ENCODE measurements at regions not wholly inside any gene's neighbourhood (a gene's known extent, or its start where the extent isn't known, plus 50 kb on each side); places are given as distances from the start of the nearest gene placed in this dataset.
"Not testable (repeated sequence)": the region's sequence is repeated elsewhere in the genome, so short reads cannot be mapped to it uniquely, and the experiment has no call there.

DNA sequence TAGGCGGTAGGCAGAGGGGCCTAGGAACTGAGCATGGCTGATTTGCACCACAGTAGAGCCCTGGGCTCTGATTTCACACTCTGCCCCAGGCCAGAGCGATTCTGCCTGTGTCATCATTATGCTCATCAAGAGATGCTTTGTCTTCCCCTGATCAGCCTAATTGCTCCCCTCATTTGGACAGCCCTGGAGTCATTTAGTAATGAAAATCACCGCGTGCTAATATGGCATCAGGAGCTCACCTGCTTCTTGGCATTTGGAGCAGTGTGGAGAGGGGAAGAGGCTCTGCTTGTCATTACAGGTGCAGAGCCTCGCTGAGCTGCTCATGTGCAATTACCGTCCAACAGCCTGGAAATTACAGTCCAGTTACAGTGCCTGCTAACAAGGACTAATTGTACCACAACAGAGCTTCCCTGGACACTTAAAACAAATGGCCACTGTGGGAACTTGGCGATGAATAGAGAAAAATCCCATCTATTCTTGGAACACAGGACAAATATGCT lies 157.1 kb upstream of the WSCD1 start:
- Mint-ChIP-seq H3K4me3 (no peak overlapping the region), H3K36me3 (no peaks in the 10 kb centered on the region), H3K27ac (no peak overlapping the region), H3K9me3 (ENCODE audit: low read depth) (no peaks in the 10 kb centered on the region), H3K27me3 (peaks cover 2% of the 10 kb centered on the region), H3K4me1 (ENCODE audit: low read depth) (no peaks in the 10 kb centered on the region)

DNA sequence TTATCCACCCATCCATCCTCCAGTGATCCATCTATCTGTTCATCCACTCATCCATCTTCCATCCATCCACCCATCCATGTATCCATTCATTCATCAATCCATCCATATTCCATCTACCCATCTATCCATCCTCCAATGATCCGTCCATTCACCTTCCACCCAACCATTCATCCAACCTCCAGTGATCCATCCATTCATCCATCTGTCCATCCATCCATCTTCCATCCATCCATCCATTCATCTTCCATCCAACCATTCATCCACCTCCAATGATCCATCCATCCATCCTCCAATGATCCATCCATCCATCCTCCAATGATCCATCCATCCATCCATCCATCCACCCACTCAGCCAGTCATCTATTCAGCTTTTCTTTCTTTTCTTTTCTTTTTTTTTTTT lies 156.5 kb upstream of the WSCD1 start:
- Mint-ChIP-seq H3K4me3 (no peak overlapping the region), H3K27ac (no peak overlapping the region), H3K4me1 (ENCODE audit: low read depth) (no peaks in the 10 kb centered on the region), H3K36me3 (no peaks in the 10 kb centered on the region), H3K9me3 (ENCODE audit: low read depth) (no peaks in the 10 kb centered on the region), H3K27me3 (peaks cover 2% of the 10 kb centered on the region)

DNA sequence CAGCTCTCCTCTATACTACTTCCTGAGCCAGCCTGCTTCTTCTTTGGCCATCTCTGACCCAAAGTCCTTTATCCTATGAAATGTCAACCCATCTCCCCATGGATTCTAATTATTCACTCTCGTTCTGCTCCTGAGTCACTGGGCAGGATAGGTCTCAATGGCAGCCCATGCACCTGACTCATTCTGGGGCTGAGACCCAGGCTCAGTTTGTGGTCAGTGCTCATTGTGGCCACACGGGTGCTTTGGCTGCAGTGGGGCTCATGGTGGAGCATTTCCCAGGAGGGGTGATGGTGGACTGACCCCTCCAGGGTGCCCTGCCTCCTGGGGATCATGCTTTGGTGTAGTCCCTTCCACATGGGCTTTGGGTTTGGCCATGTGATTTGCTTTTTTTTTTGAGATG lies 154.8 kb upstream of the WSCD1 start:
- H3K4me3 Mint-ChIP-seq: no peak overlapping the region
- no peaks in the 10 kb centered on the region for H3K36me3 Mint-ChIP-seq
- H3K27me3 Mint-ChIP-seq: peaks cover 5% of the 10 kb centered on the region
- H3K27ac Mint-ChIP-seq: no peak overlapping the region
- H3K9me3 Mint-ChIP-seq (ENCODE audit: low read depth): no peaks in the 10 kb centered on the region
- H3K4me1 Mint-ChIP-seq (ENCODE audit: low read depth): no peaks in the 10 kb centered on the region

DNA sequence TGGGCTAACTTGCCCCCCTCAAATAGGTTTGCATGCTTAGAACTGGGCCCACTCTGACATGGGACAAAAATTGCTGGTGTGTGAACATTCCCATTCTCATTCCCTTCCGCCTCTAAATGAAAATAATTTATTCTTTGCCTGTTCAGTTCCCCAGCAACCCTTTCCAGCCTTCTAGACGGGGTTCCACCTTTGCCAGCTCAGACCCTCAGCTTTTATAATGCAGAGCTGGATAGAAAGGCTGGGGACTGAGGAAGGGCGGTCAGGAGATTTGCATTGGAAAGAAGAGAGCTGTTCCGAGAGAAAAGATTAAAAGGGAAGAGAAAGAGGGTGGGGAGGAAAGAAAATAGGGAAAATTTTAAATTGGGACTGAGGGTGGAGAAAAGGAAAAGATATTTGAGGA lies 151.1 kb upstream of the WSCD1 start:
- H3K36me3 Mint-ChIP-seq: no peaks in the 10 kb centered on the region
- H3K27ac Mint-ChIP-seq: no peak overlapping the region
- H3K9me3 Mint-ChIP-seq (ENCODE audit: low read depth): no peaks in the 10 kb centered on the region
- no peaks in the 10 kb centered on the region for H3K4me1 Mint-ChIP-seq (ENCODE audit: low read depth)
- H3K27me3 Mint-ChIP-seq: peaks cover 6% of the 10 kb centered on the region
- H3K4me3 Mint-ChIP-seq: no peak overlapping the region

DNA sequence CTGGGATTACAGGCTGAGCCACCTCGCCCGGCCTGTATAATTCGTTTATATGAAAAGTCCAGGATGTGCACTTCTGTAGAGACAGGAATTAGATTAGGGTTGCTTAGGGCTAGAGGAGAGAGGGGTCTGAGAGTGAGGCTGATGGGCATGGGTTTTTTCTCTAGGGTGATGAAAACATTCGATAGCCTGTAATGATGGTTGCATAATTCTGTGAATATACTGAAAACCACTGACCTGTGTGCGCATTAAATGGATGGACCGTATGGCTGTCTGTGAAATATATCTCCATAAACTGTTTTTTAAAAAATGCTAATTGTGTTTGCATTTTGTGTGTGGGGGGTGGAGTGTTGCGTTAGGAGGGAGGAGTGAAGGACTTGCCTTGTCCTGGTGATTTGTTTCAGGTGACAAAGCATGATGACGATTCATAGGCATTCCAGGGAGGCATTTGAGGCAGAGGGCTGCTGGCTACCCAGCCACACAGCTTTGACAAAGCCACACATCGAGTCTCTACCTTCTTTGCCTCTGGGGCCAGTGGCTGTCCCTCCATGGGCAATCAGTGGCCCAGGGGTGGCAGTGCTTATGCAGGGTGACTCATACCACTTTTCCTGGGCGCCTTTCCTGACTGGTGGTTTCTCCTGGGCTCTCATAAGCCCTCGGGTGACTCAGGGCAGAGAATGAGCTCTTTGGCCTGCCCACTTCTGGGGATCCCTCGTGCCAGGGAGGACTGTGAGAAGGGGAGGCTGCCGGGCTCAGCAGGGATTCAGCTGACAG lies 148.5 kb upstream of the WSCD1 start:
- Mint-ChIP-seq H3K4me1 (ENCODE audit: low read depth) (no peaks in the 10 kb centered on the region), H3K36me3 (no peaks in the 10 kb centered on the region), H3K4me3 (no peak overlapping the region), H3K27ac (no peak overlapping the region), H3K9me3 (ENCODE audit: low read depth) (no peaks in the 10 kb centered on the region), H3K27me3 (peaks cover 8% of the 10 kb centered on the region)

DNA sequence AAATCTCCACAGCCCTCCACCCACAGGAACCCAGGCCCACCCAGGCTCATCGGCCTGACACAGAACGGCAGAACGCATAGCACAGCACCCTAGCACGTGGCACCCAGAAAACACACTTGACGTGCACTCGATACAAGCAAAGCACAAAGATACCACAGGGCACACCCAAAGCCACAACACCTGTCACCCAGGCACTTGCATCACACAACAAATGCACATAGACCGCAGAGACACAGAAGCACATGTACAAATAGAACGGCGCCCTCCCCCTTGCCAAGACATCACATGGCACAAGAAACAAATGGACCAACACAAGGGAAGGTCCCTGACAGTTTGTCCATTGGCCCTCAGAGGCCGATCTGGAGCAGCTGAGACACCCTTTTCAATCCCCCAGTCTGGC lies 147.7 kb upstream of the WSCD1 start:
- Mint-ChIP-seq H3K4me3 (no peak overlapping the region), H3K27ac (no peak overlapping the region), H3K4me1 (ENCODE audit: low read depth) (no peaks in the 10 kb centered on the region), H3K9me3 (ENCODE audit: low read depth) (no peaks in the 10 kb centered on the region), H3K27me3 (peaks cover 8% of the 10 kb centered on the region), H3K36me3 (no peaks in the 10 kb centered on the region)

DNA sequence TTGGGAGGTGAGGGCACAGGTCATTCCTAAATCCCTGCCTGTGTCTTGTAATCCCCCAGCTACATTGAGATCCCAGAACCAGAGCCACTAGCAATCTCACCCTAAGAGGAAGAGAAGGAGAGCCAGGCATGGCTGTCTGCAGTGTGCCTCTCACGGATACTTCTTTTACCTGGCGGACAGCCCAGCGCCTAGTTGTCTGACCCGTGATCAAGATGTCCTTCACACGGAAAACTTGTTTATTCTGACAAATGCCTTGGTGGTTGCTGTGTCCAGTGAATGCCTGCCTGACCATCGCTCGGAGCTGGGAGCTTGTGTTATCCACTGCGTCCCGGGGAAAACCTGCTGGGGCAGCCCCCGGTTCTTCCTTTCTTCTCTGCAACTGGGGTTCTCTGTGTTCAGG lies 140.5 kb upstream of the WSCD1 start:
- Mint-ChIP-seq H3K4me3 (no peak overlapping the region), H3K4me1 (ENCODE audit: low read depth) (no peaks in the 10 kb centered on the region)

DNA sequence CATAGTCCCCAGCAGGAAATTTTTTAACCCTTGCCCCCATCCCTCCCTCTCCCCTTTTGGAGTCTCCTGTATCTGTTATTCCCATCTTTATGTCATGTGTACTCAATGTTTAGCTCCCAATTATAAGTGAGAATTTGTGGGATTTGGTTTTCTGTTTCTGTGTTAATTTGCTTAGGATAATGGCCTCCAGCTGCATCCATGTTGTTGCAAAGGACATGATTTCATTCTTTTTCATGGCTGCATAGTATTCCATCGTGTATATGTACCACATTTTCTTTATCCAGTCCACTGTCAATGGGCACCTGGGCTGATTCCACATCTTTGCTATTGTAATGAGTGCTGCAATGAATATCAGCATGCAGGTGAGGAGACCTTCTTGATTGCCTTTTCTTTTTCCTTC lies 139.6 kb upstream of the WSCD1 start:
- not testable (repeated sequence) for H3K4me3 Mint-ChIP-seq; H3K4me1 Mint-ChIP-seq (ENCODE audit: low read depth); H3K36me3 Mint-ChIP-seq; H3K27me3 Mint-ChIP-seq; H3K27ac Mint-ChIP-seq; H3K9me3 Mint-ChIP-seq (ENCODE audit: low read depth)

More for the DNA sequence above, 140.5 kb upstream of the WSCD1 start:
- H3K27ac Mint-ChIP-seq: no peak overlapping the region
- no peaks in the 10 kb centered on the region for H3K36me3 Mint-ChIP-seq
- peaks cover 8% of the 10 kb centered on the region for H3K27me3 Mint-ChIP-seq
- H3K9me3 Mint-ChIP-seq (ENCODE audit: low read depth): peaks cover 4% of the 10 kb centered on the region

DNA sequence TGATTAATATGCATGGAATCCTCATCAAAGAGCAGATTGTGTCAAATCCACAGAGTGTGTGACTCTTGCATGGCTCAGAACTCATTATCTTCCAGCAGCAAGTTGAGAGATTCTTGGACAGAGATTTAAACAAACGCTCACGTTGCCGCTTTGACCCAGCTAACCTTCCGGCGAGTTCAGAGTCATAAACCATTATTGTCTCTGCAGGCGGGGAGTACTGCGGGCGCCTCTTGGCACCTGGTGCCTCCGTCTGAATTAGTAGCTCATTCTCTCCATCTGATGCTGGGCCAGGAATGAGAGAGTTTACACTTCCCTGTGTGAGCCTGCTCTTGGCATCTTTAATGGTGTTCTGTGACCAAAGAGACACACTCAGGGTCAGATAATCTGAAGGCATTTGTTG lies 138.6 kb upstream of the WSCD1 start:
- Mint-ChIP-seq H3K27me3 (peaks cover 7% of the 10 kb centered on the region), H3K36me3 (no peaks in the 10 kb centered on the region), H3K27ac (no peak overlapping the region), H3K4me1 (ENCODE audit: low read depth) (no peaks in the 10 kb centered on the region), H3K9me3 (ENCODE audit: low read depth) (peaks cover 4% of the 10 kb centered on the region), H3K4me3 (no peak overlapping the region)

DNA sequence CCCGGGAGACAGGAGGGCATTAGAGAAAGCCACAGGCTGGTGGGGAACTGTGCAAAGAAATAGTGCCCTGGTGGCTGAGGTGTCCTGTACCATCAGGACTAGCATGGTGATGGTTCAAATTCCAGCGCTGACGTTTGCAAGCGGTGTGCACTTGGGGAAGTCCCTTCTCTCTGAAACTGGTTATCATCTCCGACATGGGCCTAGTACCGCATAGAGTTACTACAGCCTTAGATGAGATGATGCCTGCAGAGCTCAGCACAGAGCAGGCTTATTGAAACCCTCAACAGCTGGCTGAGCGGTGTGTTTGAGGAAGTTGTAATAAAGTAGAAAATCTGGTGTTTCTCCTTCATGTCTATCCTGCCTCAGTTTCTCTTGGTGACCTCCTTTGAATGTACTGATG lies 136.7 kb upstream of the WSCD1 start:
- Mint-ChIP-seq H3K4me1 (ENCODE audit: low read depth) (no peaks in the 10 kb centered on the region), H3K27me3 (peaks cover 7% of the 10 kb centered on the region), H3K9me3 (ENCODE audit: low read depth) (peaks cover 4% of the 10 kb centered on the region), H3K36me3 (no peaks in the 10 kb centered on the region), H3K27ac (no peak overlapping the region), H3K4me3 (no peak overlapping the region)

DNA sequence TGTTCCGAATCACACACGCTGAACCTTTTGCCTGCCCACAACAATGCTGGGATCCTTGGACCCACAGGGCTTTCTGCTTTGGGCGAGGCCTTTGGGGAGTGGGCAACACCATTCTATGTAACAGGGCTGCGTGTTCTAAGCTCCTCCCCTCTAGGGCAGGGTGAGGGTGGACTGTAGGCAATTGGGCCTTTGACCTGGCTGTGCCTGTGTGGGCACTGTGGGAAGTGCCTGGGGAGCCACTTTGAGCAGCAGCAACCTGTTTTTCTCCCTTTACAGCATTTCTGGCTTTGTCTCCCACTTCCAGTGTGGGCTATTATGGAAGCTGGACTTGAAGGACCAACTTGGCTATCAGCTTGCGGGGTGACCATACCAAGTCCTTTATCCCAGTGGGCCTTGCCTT lies 128.9 kb upstream of the WSCD1 start:
- peaks cover 15% of the 10 kb centered on the region for H3K27me3 Mint-ChIP-seq
- no peaks in the 10 kb centered on the region for H3K4me1 Mint-ChIP-seq (ENCODE audit: low read depth)
- H3K9me3 Mint-ChIP-seq (ENCODE audit: low read depth): no peaks in the 10 kb centered on the region
- H3K36me3 Mint-ChIP-seq: no peaks in the 10 kb centered on the region
- no peak overlapping the region for H3K4me3 Mint-ChIP-seq
- no peak overlapping the region for H3K27ac Mint-ChIP-seq

DNA sequence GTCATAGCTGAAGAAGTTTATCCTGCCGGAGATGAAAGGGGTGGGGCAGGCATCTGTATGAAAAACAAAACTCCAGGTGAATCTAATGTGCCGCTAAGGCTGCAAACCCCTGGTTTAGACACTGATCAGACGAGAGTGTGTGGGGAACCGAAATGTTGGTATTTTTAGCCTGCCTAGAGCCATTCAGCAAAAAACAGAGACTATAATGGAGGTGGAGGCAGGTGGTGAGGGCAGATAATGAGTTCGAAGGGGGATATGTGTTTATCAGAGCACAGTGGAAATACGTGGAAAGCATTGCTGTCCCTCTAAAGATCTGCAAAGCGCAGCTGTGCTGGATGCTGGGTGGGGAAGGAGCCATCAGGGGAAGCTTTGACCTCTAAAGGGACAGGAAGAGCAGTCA lies 127.5 kb upstream of the WSCD1 start:
- Mint-ChIP-seq H3K4me3 (no peak overlapping the region), H3K36me3 (no peaks in the 10 kb centered on the region), H3K9me3 (ENCODE audit: low read depth) (no peaks in the 10 kb centered on the region), H3K4me1 (ENCODE audit: low read depth) (no peaks in the 10 kb centered on the region), H3K27me3 (peaks cover 21% of the 10 kb centered on the region), H3K27ac (no peak overlapping the region)

DNA sequence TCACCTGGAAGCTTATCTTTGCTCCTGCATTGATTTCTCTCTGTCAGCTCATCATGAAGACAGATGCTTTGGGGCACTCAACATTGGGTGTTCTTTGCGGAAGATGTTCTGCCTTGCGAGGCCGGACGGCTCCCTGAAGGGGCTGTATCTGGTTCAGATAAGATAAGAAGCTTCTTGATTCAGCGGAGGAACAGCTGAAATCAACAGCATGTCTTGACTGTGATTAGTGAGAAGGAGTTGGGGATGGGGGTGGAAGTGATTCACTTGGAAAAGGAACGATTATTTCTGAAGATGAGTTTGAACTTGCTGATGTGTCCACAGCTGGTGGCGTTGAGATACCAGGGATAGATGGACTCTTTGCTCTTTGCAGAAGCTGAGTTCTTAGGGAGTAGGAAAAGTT lies 126.9 kb upstream of the WSCD1 start:
- Mint-ChIP-seq H3K9me3 (ENCODE audit: low read depth) (no peaks in the 10 kb centered on the region), H3K4me1 (ENCODE audit: low read depth) (no peaks in the 10 kb centered on the region), H3K4me3 (no peak overlapping the region), H3K27ac (no peak overlapping the region), H3K36me3 (no peaks in the 10 kb centered on the region), H3K27me3 (peaks cover 21% of the 10 kb centered on the region)

DNA sequence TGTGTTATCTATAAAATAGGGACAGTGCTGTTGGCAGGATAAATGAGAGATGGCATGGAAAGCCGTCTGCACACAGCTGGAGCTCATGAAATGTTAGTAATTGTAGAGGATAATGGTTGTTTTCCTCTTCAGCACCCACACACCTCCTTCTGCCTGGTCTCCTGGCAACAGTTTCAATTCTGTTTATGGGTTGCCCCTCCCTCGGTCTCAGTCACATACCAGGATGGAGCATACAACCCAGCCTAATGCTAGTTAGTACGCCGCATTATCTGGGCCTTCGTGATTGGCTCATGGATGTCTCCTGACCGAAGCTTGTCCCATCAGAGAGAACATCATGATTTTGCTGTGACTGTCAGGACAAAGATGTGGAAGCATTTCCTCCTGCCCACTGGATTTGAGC lies 126.2 kb upstream of the WSCD1 start:
- Mint-ChIP-seq H3K4me1 (ENCODE audit: low read depth) (no peaks in the 10 kb centered on the region), H3K27me3 (peaks cover 25% of the 10 kb centered on the region), H3K4me3 (no peak overlapping the region), H3K36me3 (no peaks in the 10 kb centered on the region), H3K27ac (no peak overlapping the region), H3K9me3 (ENCODE audit: low read depth) (no peaks in the 10 kb centered on the region)

DNA sequence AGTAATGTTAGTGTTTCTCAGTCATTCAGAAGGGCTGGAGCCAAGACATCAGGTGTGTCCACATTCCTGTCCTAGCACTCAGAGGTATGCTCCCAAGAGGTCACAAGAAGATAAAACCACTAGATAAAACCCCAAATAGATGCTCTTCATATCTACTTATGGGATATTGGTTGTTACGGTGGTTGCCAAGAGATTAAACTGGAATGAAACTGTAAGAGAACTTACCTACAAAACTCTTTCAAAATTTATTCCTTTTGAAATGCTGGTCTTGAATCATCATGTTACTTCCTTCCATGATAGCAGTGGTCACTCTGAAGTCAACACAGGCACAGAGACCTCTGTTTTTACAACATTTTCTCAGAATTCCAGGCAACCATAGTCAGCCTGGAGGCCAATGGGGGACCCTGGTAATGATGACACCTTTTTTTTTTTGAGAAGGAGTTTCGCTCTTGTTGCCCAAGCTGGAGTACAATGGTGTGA lies 122.4 kb upstream of the WSCD1 start:
- Mint-ChIP-seq H3K4me3 (no peak overlapping the region), H3K36me3 (no peaks in the 10 kb centered on the region), H3K4me1 (ENCODE audit: low read depth) (no peaks in the 10 kb centered on the region), H3K27me3 (peaks cover 20% of the 10 kb centered on the region), H3K9me3 (ENCODE audit: low read depth) (no peaks in the 10 kb centered on the region), H3K27ac (no peak overlapping the region)

DNA sequence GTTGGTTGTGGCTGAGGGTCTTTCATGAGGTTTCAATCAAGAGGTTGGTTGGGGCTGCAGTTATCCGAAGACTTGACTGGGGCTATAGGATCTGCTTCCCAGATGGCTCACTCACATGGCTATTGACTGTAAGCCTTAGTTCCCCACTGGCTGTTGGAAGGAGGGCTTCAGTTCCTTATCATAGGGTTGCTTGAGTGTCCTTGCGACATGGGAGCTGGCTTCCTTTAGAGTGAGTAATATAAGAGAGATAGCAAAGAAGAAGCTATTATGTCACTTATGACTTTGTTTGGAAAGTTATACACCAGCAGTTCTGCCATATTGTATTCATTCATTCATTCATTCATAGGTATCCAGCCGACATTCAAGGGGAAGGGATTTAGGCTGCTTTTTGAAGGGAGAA lies 121.4 kb upstream of the WSCD1 start:
- Mint-ChIP-seq H3K27me3 (peaks cover 19% of the 10 kb centered on the region), H3K36me3 (no peaks in the 10 kb centered on the region), H3K4me1 (ENCODE audit: low read depth) (no peaks in the 10 kb centered on the region), H3K27ac (no peak overlapping the region), H3K9me3 (ENCODE audit: low read depth) (no peaks in the 10 kb centered on the region), H3K4me3 (no peak overlapping the region)

Measured in activated naive CD8-positive, alpha-beta T cell (primary cell).